PFSK-1 (cell line): ENCODE measurements at regions not wholly inside any gene's neighbourhood (a gene's known extent, or its start where the extent isn't known, plus 50 kb on each side); places are given as distances from the start of the nearest gene placed in this dataset.

Experiments
- TAF1 ChIP-seq: IDR thresholded peaks from 2 replicates; pipeline ENCODE4 v1.6.1; 2012; ENCODE audit warnings: low read length, control low read depth, borderline replicate concordance; ENCODE audit not compliant: insufficient read depth
- TF ChIP-seq, protein P1 (sequence below), 2 experiments: IDR thresholded peaks; 2 replicates each; pipeline versions ENCODE4 v1.6.1 to v1.8.0; 2011 to 2012; ENCODE audit warnings: low read depth in 2 of 2, low read length in 2 of 2, control low read depth in 1 of 2, inconsistent platforms in 1 of 2, mild to moderate bottlenecking in 1 of 2, moderate library complexity in 1 of 2; ENCODE audit not compliant: insufficient read depth in 1 of 2

GRCh38 chr13:50340146-50340545, 324.9 kb downstream of the KCNRG start:
- TF ChIP-seq, protein P1, sequence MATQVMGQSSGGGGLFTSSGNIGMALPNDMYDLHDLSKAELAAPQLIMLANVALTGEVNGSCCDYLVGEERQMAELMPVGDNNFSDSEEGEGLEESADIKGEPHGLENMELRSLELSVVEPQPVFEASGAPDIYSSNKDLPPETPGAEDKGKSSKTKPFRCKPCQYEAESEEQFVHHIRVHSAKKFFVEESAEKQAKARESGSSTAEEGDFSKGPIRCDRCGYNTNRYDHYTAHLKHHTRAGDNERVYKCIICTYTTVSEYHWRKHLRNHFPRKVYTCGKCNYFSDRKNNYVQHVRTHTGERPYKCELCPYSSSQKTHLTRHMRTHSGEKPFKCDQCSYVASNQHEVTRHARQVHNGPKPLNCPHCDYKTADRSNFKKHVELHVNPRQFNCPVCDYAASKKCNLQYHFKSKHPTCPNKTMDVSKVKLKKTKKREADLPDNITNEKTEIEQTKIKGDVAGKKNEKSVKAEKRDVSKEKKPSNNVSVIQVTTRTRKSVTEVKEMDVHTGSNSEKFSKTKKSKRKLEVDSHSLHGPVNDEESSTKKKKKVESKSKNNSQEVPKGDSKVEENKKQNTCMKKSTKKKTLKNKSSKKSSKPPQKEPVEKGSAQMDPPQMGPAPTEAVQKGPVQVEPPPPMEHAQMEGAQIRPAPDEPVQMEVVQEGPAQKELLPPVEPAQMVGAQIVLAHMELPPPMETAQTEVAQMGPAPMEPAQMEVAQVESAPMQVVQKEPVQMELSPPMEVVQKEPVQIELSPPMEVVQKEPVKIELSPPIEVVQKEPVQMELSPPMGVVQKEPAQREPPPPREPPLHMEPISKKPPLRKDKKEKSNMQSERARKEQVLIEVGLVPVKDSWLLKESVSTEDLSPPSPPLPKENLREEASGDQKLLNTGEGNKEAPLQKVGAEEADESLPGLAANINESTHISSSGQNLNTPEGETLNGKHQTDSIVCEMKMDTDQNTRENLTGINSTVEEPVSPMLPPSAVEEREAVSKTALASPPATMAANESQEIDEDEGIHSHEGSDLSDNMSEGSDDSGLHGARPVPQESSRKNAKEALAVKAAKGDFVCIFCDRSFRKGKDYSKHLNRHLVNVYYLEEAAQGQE (IDR thresholded peaks at IDR 0.05; ENCODE audit: insufficient read depth in 1 of 2, low read depth in 2 of 2, low read length in 2 of 2) = no peak
- no peak for TF ChIP-seq TAF1
